Liver (tissue), 3 donors: ENCODE measurements at regions not wholly inside any gene's neighbourhood (a gene's known extent, or its start where the extent isn't known, plus 50 kb on each side); places are given as distances from the start of the nearest gene placed in this dataset.

Source experiments
- ATF3 ChIP-seq: IDR thresholded peaks from 2 replicates; pipeline ENCODE4 v1.6.1; 2016; ENCODE audit warnings: antibody characterized with exemption
- EGR1 ChIP-seq, 2 donors: IDR thresholded peaks; 2 replicates each; pipeline ENCODE4 v1.6.1; 2016 to 2018; ENCODE audit warnings: antibody characterized with exemption in 2 of 2, low read depth in 2 of 2
- HNF4G ChIP-seq: IDR thresholded peaks from 2 replicates; pipeline ENCODE4 v1.6.1; 2016; ENCODE audit warnings: antibody characterized with exemption
- JUND ChIP-seq, 2 donors: IDR thresholded peaks; 2 replicates each; pipeline ENCODE4 v1.6.1; 2016; ENCODE audit warnings: antibody characterized with exemption in 2 of 2
- NR2F2 ChIP-seq: IDR thresholded peaks from 2 replicates; pipeline ENCODE4 v1.6.1; 2016; ENCODE audit warnings: antibody characterized with exemption
- RAD21 ChIP-seq, 2 donors: IDR thresholded peaks; 2 replicates each; pipeline ENCODE4 v1.6.1; 2016; ENCODE audit warnings: antibody characterized with exemption in 2 of 2, mild to moderate bottlenecking in 2 of 2
- RXRA ChIP-seq, 2 donors: IDR thresholded peaks; 2 replicates each; pipeline ENCODE4 v1.6.1; 2017 to 2018; ENCODE audit warnings: antibody characterized with exemption in 2 of 2, mild to moderate bottlenecking in 1 of 2
- SP1 ChIP-seq: IDR thresholded peaks from 2 replicates; pipeline ENCODE4 v1.6.1; 2018; ENCODE audit warnings: antibody characterized with exemption, mild to moderate bottlenecking
- TAF1 ChIP-seq: conservative IDR thresholded peaks from 2 replicates; pipeline ENCODE4 v1.6.1; 2016; ENCODE audit warnings: antibody characterized with exemption, mild to moderate bottlenecking
- YY1 ChIP-seq: IDR thresholded peaks from 2 replicates; pipeline ENCODE4 v1.6.1; 2016; ENCODE audit warnings: antibody characterized with exemption, mild to moderate bottlenecking
- TF ChIP-seq, protein P1 (sequence below): fragments of 150-350 bp; IDR thresholded peaks from 2 replicates; pipeline ENCODE4 v1.5.1; 2017; ENCODE audit warnings: improper control_type of control experiment, low read depth, low read length; ENCODE audit not compliant: missing input control
- TF ChIP-seq, protein P2 (sequence below): IDR thresholded peaks from 2 replicates; pipeline ENCODE4 v1.6.1; 2016; ENCODE audit warnings: antibody characterized with exemption, mild to moderate bottlenecking
- TF ChIP-seq, protein P3 (sequence below): IDR thresholded peaks from 2 replicates; pipeline ENCODE4 v1.6.1; 2016; ENCODE audit warnings: antibody characterized with exemption
- TF ChIP-seq, protein P4 (sequence below): IDR thresholded peaks from 2 replicates; pipeline ENCODE4 v1.6.1; 2016; ENCODE audit warnings: antibody characterized with exemption
- donor health status: healthy.
- donor health status: healthy.

- TF ChIP-seq RXRA (IDR thresholded peaks at IDR 0.05) (no peak), EGR1 (IDR thresholded peaks at IDR 0.05; ENCODE audit: low read depth in 2 of 2) (no peak), NR2F2 (no peak), RAD21 (IDR thresholded peaks at IDR 0.05) (no peak), JUND (IDR thresholded peaks at IDR 0.05) (no peak), YY1 (no peak), TAF1 (no peak), ATF3 (no peak), HNF4G (no peak), SP1 (no peak)
- TF ChIP-seq, protein P1, sequence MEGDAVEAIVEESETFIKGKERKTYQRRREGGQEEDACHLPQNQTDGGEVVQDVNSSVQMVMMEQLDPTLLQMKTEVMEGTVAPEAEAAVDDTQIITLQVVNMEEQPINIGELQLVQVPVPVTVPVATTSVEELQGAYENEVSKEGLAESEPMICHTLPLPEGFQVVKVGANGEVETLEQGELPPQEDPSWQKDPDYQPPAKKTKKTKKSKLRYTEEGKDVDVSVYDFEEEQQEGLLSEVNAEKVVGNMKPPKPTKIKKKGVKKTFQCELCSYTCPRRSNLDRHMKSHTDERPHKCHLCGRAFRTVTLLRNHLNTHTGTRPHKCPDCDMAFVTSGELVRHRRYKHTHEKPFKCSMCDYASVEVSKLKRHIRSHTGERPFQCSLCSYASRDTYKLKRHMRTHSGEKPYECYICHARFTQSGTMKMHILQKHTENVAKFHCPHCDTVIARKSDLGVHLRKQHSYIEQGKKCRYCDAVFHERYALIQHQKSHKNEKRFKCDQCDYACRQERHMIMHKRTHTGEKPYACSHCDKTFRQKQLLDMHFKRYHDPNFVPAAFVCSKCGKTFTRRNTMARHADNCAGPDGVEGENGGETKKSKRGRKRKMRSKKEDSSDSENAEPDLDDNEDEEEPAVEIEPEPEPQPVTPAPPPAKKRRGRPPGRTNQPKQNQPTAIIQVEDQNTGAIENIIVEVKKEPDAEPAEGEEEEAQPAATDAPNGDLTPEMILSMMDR = no peak
- TF ChIP-seq, protein P2, sequence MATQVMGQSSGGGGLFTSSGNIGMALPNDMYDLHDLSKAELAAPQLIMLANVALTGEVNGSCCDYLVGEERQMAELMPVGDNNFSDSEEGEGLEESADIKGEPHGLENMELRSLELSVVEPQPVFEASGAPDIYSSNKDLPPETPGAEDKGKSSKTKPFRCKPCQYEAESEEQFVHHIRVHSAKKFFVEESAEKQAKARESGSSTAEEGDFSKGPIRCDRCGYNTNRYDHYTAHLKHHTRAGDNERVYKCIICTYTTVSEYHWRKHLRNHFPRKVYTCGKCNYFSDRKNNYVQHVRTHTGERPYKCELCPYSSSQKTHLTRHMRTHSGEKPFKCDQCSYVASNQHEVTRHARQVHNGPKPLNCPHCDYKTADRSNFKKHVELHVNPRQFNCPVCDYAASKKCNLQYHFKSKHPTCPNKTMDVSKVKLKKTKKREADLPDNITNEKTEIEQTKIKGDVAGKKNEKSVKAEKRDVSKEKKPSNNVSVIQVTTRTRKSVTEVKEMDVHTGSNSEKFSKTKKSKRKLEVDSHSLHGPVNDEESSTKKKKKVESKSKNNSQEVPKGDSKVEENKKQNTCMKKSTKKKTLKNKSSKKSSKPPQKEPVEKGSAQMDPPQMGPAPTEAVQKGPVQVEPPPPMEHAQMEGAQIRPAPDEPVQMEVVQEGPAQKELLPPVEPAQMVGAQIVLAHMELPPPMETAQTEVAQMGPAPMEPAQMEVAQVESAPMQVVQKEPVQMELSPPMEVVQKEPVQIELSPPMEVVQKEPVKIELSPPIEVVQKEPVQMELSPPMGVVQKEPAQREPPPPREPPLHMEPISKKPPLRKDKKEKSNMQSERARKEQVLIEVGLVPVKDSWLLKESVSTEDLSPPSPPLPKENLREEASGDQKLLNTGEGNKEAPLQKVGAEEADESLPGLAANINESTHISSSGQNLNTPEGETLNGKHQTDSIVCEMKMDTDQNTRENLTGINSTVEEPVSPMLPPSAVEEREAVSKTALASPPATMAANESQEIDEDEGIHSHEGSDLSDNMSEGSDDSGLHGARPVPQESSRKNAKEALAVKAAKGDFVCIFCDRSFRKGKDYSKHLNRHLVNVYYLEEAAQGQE = no peak
- TF ChIP-seq, protein P3, sequence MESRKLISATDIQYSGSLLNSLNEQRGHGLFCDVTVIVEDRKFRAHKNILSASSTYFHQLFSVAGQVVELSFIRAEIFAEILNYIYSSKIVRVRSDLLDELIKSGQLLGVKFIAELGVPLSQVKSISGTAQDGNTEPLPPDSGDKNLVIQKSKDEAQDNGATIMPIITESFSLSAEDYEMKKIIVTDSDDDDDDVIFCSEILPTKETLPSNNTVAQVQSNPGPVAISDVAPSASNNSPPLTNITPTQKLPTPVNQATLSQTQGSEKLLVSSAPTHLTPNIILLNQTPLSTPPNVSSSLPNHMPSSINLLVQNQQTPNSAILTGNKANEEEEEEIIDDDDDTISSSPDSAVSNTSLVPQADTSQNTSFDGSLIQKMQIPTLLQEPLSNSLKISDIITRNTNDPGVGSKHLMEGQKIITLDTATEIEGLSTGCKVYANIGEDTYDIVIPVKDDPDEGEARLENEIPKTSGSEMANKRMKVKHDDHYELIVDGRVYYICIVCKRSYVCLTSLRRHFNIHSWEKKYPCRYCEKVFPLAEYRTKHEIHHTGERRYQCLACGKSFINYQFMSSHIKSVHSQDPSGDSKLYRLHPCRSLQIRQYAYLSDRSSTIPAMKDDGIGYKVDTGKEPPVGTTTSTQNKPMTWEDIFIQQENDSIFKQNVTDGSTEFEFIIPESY = no peak
- TF ChIP-seq, protein P4, sequence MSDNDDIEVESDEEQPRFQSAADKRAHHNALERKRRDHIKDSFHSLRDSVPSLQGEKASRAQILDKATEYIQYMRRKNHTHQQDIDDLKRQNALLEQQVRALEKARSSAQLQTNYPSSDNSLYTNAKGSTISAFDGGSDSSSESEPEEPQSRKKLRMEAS = no peak
Measured at GRCh38 chr13:60970736-60971135, 444.9 kb downstream of the PCDH20 start.
